ENCODE measurements at regions not wholly inside any gene's neighbourhood (a gene's known extent, or its start where the extent isn't known, plus 50 kb on each side); places are given as distances from the start of the nearest gene placed in this dataset.
A peak's percentile ranks its signal among the peaks of the same experiment; 100 is the strongest.
"Not testable (repeated sequence)": the region's sequence is repeated elsewhere in the genome, so short reads cannot be mapped to it uniquely, and the experiment has no call there.

DNA sequence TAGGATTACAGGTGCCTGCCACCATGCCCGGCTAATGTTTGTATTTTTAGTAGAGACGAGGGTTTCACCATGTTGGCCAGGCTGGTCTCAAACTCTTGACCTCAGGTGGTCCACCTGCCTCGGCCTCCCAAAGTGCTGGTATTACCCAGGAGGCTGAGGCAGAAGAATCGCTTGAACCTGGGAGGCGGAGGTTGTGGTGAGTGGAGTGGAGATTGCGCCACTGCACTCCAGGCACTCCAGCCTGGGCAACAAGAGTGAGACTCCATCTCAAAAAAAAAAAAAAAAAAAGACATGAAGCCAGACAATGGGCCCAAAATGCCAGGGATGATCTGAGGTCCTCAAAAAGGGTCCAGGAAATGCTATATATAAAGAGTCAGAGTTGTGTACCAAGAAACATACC lies 392.9 kb downstream of the SEC14L1 start:
- not testable (repeated sequence) for DNase-seq

DNA sequence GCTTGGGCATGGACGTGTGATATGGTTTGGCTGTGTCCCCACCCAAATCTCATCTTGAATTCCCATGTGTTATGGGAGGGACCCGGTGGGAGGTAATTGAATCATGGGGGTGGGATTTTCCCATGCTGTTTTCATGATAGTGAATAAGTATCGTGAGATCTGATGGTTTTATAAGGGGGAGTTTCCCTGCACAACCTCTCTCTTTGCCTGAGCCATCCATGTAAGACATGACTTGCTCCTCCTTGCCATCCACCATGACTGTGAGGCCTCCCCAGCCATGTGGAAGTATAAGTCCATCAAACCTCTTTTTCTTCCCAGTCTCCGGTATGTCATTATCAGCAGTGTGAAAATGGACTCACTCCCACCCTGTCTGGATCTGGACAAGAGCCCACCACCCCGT lies 393.4 kb downstream of the SEC14L1 start:
- no peak for DNase-seq

DNA sequence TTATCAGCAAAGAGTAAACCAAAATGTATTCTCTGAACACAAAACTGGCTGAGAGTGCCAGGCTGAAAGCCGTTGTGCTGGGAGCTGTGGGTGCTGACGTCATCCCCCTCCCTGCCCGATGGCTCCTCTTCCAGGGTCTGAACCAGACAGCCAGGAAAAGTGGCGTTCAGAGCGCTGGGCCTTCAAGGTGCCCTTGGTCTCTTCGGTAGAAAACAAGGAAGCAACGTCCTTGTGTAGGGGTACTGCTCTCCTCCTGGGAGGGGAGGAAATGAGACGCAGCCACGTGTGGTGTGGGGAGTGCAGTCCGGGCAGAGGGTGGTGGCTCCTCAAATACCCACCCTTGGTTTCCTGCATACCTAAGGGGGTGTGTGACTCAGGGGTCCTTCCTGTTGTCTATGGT lies 394.7 kb downstream of the SEC14L1 start:
- DNase-seq = no peak

DNA sequence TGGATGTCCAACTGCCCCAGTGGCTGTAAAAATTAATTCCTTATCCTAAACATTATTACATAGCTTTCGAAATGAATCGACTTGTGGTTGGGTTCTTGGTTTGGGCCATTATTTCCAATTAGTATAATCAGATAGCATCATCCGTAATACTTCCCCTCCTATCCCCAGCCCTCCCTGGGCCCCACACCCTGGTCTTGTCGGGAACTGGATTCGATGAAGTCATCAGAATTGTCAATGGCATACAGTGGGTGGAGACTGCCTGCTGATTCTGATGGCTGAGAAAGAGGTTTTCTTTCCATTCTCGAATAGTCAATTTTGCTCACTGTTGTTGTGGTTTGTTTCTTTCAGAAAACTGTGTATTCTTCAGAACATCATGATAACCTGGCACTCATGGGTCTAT lies 395.1 kb downstream of the SEC14L1 start:
- no peak for DNase-seq

DNA sequence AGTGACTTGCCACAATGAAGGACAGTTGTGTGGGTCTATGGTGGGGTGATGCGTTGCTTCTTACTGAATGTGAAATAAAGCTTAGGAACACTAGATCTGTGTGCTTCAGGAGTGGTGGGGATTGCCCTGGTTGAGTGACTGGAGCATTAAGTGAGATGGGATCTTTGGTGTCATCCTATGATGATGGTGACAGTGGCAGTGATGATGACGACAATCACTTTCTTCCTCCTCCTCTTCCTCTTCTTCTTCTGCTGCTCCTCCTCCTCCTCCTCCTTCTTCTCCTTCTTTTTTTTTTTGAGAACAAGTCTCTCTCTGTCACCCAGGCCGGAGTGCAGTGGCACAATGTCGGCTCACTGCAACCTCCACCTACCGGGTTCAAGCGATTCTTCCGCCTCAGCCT lies 396.8 kb downstream of the SEC14L1 start:
- DNase-seq = no peak

DNA sequence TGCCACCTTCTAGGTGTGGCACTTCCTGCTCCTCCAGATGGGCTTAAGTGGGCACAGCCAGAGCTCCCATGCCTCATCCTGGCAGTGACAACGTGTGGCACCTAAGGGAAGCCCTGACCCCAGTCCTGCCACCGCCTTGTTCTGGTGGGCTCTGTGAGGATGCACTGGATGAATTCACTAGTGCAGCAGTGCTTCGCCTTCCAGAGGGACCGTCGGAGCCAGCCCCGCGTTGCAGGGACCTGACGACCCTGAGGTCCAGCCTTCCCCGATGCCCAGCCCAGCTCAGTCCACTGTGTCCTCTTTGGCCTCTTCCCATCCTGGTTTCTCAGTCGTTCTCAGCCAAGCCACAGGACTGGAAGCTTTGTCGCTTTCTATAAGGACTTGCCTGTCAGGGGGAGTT lies 399.8 kb downstream of the SEC14L1 start:
- no peak for DNase-seq

DNA sequence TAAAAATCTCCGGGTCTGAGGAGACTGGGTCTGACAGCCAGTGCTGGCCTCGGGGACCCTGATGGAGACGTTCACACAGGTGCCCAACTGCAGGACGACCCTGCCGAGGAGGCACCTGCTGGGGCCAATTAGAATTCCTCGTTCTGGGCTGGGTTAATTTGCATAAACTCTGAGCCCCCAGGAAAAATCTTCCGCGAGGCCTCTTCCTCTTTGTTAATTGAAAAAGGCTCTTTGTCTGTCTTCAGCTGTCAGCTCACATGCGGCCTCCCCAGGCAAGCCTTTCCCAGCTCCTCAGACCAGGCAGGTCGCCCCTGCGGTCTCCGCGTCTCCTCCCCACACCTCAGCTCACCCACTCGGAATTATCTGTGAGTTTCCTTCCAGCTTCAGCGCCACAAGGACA lies 400.2 kb downstream of the SEC14L1 start:
- no peak for DNase-seq

DNA sequence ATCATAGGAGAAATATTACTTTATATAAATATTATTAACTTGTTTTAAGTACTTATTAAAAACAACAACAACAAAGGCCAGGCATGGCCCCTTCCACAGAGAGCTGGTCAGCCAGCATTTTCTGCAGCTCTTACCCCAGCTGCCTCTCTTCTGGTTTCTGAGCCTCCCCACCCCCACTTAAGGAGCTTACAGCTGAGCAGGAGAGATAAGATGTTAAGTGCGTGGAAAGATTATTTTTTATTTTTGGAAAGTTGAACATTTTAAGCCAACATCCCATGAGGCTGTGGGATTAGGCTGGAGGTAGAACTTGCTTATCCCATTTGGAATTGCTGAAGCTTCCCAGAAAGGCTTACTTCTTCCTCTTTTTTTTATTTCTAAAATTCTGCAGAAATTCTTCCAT lies 401.2 kb downstream of the SEC14L1 start:
- DNase-seq = no peak

DNA sequence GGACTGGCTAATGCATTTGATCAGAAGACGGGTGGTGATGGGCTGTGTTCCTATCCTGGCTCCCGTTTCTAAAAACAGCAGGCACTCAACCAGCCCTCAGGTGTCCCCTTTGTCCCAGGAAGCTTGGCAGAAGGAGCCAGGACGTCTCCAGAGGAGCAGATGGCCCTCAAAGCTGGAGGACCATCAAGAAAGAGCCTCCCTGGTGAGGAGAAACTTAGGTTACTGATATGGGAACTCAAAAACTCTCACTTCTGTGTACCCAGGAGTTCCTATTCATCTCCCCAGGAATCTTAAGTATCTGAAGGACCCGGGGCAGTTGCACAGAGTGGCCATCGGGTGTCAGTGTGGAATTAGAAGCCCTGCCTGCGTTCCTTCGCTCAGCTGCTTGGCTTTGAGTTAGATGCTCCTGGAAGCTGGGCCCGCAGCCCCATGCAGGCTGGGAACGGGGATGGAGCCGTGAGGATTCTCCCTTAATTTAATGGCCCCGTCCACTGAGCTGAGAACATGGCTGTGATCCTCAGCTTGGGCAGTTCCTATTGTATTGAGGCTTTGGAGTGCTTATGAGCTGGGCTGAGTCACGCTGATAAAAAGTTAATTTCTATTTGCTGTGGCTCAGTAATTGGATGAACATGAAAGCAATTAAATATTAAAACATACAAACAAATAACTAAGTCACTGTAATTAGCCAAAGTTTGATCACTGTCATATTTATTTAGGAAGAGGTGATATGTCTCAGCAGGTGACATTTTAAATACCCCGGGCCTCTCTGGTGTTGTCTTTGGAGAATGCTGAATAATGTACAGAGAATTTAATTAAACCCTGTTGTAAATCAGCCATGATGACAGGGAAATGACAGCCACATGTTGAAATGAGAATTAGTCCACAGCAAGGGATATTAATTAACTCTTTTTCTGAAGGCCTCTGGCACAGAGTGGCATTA lies 402.1 kb downstream of the SEC14L1 start:
- peak; percentile 65 for DNase-seq

DNA sequence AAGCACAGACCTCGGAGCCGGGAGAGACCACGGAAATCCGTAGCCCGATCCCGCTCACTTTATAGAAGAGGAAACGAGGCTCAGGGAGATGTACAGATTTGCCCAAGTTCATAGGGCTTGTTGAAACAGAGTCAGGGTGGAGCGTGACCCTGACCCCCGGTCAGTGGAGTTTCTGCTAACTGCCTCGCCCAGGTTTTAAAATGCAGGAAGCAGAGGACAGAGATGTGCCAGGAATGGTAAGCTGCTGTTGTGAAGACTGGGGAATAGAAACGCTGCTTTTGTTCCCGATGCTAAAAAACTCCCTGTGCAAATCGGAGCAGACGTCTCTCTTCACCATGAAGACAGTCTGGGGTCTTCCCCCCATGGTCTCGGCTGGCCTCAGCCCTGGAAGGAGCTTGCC lies 403.0 kb downstream of the SEC14L1 start:
- no peak for DNase-seq

DNA sequence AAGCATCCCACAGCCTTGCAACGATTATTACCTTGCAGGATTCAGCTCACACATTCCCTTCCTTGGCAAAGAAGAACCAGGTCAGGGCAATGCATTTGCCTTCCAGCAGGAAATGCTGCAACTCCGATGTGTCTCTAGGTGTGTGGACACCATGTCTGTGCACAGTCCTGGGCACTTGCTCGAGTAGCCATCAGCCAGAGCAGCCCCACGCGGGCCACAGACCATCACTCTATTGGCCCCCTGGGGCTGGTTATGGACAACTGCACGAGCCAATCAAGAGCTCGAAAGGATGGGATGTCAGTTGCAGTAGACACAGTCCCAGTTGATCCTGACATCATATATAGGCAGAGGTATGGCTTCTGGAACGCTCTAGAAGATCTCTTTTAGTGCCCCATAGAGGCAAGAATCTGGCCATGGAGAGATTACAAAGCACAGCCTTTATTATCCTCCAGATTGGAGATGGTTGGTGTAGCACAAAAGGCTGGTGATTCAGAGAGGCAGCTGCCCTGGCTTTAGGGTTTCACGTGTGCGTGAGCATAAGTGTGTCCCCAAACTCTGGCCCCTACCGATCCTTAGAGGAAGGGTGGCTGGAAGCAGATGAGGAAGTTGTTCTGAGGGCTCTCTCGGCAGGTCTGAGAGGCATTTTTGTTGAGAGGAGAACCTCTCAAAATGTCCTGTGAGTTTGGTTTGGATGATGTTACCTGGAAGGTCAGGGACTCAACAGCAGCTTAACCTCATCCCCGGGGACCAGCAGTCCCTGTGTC lies 403.8 kb downstream of the SEC14L1 start:
- DNase-seq = no peak

DNA sequence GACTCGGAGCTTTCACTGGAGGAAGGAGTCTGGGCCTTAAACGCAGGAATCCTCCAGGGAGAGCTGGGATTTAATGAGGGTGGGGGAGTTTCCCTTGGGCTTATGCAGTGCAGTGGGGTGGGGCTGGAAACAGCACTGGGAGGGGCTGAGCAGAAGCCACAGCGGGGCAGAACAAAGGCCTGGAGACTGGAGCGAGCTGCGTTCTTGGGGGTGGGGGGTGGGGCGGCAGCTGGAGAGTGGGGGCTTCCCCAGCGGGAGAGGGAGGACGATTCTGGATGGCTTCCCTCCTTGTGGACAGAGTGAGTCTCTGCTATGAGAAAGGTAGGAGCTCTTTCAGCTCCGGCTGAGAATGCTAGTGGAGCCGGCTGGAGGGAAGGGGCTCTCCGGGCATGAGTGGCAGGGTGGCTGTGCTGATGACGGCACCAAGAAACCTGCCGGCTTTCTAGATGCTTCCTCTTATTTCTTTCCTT lies 406.0 kb downstream of the SEC14L1 start:
- no peak for DNase-seq

DNA sequence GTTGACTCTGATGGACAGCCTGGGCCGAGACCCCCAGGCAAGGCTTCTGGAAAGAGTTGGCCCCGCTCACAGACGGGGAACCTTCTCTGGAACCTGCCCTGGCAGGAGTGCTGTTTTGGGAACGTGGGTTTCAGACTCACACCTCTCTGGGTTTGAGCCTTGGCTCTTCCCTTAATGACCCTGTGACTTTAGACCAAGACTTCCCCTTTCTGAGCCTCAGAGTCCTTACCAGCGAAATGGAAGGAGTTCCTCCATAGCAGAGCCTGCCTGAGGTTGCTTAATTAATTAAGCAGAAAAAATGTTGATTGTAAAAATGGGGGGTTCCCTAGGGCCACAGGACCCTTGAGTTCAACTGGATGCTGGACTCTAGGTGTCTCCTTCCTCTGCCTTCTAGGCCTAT lies 408.2 kb downstream of the SEC14L1 start:
- no peak for DNase-seq

DNA sequence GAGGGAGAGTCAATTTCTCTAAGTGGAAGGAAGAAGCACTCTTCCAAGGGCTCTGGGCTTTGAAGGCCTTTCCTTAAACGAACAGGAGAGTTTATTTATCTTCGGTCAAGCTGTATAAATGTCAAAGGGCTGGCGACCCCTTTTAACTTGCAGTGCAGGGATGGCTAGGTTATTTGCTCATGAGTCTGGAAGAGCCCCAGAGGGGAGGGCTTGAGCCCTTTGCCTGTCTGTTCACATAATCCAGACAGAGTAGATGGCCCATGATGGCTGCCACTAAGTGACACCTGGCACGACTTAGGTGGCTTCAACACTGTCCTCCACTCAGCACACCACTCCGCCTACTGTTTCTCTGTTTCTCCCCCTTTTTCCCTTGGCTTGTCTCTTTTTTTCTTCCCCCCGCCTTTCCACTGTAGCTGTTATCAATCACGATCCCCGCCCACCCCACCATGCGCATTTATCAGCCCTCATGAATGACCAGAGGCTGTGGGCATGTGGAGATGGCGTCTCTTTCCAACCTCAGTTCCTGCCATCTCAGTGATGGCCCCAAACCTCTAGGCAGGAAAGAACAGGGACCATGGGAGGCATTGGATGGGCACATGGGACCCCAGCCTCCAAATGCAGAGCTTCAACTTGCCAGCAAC lies 408.7 kb upstream of the TNRC6C start:
- DNase-seq = no peak

DNA sequence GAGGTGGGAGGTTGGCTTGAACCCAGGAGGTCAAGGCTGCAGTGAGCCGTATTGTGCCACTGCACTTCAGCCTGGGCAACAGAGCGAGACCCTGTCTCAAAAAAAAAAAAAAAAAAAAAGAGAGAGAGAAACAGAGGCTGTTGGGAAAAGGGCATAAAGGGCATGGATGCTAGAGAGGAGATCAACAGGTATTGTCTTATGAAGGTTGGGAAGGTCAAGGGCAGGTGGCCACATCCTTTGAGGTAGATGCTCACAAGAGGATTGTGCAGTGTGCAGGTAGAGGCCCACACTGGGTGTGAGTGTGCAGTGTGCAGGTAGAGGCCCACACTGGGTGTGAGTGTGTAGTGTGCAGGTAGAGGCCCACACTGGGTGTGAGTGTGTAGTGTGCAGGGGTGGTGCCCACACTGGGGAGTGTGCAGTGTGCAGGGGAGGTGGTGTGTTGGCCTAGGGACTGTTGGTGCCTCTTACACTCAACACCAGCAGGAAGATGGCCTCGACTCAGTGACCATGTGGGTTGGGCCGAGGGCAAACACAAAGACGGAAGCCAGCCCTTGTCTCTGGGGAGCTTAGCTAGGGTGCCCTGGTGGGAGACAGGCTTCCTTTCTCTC lies 404.9 kb upstream of the TNRC6C start:
- DNase-seq = no peak

DNA sequence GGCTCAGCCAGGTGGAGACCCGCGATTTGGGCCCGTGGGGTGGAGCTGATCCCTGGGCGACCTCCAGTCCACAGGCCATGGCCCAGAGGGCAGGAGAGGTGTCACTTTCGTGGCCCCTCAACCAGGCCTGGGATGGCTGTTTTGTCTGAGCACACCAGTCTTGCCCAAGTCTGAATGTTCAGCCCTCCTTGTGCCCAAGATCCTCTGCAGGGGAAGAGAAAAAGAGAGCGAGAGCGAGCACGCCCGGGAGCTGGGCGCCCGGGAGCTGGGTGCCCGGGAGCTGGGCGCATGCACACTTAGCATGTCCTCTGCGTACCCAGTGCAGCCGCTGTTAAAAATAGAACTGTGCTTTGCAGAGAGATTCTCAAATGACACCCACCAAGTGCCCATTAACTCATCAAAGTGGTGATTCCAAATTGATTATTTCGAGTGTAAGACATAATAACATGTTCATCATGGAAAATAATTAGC lies 403.3 kb upstream of the TNRC6C start:
- no peak for DNase-seq

DNA sequence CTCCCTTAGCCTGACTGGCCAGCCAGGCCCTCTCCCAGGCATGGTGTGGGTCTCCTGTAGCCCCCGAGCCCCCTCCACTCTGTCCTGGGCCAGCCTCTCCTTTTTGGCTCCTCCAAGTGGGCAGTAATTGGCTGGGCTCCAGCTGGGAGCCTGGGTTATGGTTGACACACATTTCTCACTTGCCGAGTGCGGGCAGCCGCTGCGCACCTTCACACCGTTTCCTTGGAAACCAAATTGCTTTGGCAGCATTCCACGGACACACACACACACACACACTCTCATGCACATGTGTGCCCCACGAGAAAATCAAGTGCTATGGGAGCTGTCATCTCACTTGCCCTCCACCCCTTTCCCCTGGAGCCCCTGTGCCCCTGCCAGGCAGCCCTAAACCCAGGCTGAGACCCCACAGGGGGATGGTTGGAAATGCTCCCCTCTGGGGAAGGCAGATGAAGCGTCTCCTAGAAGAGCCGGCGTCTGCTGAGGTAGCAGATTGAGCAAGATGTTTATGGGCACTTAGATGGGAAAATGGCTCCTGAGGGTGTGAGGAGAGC lies 402.7 kb upstream of the TNRC6C start:
- peak; percentile 64 for DNase-seq

DNA sequence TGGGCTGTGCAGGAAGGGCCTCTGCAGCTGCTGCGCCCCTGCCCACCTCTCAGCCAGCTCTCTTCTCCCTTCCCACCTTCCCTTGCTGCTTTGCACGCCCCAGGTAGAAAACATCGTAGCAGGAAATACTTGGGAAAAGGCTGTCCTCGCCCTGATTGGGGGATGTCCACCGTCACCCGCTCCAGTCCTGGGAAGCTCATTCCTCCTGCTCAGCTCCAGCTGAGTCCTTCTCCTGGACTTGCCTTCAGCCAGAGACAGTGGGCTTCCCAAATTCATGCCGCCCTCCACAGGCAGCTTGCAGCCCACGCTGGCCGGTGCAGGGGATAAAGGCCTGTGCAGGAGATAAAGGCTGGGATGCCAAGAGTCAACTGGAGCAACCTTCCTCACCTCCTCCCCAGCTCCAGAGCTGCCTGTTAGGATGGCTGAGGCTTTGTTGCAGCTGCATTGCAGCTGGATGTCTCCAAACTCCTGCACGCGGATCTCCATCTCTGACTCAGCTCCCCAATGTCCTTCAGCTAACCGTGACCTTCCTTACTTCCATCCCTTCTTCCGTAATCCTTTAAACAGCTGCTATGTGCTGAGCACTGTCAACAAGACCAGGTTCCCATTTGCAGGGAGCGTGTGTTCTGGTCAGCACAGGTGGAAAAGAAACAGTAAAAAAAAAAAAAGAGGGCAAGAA lies 402.0 kb upstream of the TNRC6C start:
- DNase-seq = no peak

DNA sequence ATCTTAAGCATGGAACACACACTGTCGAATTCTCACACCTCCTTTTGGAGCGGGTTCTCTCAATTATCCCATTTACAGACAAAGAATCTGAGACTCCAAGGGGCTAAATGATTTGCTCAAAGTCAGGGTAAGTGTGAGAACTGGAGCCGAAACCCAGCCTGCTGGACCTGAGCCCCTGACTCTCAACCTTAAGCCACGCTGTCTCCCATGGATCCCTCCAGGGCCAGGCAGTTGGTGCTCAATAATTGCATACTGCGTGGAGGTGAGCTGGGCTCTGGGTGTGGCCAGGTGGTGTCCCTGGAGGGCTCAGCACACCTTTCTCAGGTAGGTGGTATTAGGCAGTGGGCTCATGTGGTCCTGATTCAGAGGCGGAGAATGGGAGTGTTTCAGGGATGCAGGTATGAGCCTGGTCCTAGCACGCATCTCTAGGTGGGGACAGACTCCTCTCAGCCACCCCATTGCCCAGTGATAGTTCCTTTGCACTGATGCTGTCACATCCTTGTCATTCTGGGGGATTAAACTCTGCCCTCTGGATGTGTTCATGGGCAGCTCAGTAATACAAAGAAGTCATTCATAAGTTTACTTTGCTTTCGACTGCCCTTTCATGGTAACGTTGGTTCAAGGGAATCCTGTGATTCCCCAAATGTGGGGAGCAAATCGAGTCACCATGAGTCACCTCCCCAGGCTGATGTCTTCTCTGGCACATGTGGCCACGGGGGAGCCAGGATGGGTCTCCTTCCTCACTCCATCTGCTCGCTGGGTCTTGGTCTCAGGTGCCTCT lies 399.5 kb upstream of the TNRC6C start:
- DNase-seq = no peak

DNA sequence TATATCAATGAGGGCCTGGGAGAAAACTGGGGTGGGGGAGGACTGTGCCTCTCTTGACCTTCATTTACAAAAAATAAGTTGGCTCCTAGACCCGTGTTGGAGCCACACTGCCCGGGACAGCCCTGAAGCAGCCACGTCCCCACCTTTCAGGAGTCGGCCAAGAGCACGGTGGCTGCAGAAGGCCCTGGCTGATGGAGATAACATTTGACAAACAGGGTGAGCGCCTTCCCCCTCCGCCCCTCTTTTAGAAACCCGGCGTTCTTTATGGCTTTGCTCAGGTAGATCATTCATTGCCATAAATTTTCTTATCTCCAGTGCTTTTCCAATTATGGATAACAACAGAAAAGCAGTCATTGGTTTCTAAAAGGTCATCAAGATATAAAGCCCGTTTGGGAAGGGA lies 398.1 kb upstream of the TNRC6C start:
- no peak for DNase-seq

DNA sequence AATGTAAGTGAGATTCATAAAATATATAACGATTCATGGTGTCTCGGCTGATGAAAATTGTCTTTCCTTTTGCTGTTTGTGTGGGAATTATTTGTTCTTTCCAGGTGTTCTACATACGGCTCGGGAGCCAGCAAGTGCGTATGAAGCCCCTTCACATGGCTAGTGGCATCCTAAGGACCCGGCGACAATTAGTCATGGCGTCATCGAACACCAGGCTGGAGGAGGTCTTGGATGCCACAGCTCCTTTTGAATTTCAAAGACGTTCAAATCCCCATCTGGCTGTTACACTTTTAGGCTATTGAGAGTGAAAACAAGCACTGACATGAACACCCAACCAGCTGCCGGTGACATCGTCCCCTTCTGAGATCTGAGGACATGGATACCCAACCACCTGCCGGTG lies 397.7 kb upstream of the TNRC6C start:
- DNase-seq = no peak

Measured in NCI-H2029 treated with DMSO at 0.1 percent for 48 hours (cell line).